Cardiac muscle cell (in vitro differentiated cells and primary cell): ENCODE measurements at regions not wholly inside any gene's neighbourhood (a gene's known extent, or its start where the extent isn't known, plus 50 kb on each side); places are given as distances from the start of the nearest gene placed in this dataset.

ENCODE experiments used
- DNase-seq, 2 donors: peaks; one replicate each; pipeline versions ENCODE4 v3.0.0 to v3.0.0-alpha.2; 2010 to 2017; ENCODE audit warnings: low read depth in 1 of 2, low spot score in 1 of 2
- H3K27ac ChIP-seq: fragments of 200-600 bp; sonication (generic); 2 replicates; pipeline ENCODE4 v1.5.1; 2016
- H3K27me3 ChIP-seq: fragments of 200-600 bp; sonication (generic); 2 replicates; pipeline ENCODE4 v1.6.0; 2016; ENCODE audit warnings: control low read depth
- H3K36me3 ChIP-seq: fragments of 200-600 bp; sonication (generic); 2 replicates; pipeline ENCODE4 v1.5.1; 2016; ENCODE audit warnings: control low read depth
- H3K4me1 ChIP-seq: fragments of 200-600 bp; sonication (generic); 2 replicates; pipeline ENCODE4 v1.8.1; 2017; ENCODE audit warnings: low read depth, mild to moderate bottlenecking, mixed run types
- H3K4me3 ChIP-seq: fragments of 200-600 bp; sonication (generic); 2 replicates; pipeline ENCODE4 v1.5.1; 2016; ENCODE audit warnings: mild to moderate bottlenecking
- H3K9me3 ChIP-seq: fragments of 200-600 bp; sonication (generic); 2 replicates; pipeline ENCODE4 v1.5.1; 2017; ENCODE audit warnings: low read depth, mild to moderate bottlenecking, control low read depth
- CTCF ChIP-seq: IDR thresholded peaks from 2 replicates; pipeline ENCODE4 v1.5.1; 2012; ENCODE audit warnings: low read depth, mild to moderate bottlenecking, low read length

- Histone ChIP-seq H3K9me3 (no peaks in the 10 kb centered on the region), H3K4me1 (no peaks in the 10 kb centered on the region), H3K4me3 (no peak overlapping the region), H3K27ac (no peak overlapping the region), H3K27me3 (no peaks in the 10 kb centered on the region), H3K36me3 (no peaks in the 10 kb centered on the region)
- no peak for TF ChIP-seq CTCF
- no peak for DNase-seq
These were observed 53.4 kb upstream of the ARX start for GRCh38 chrX:25069209-25069608.

- H3K27me3 ChIP-seq: no peaks in the 10 kb centered on the region
- DNase-seq: no peak
- no peak for TF ChIP-seq CTCF
- no peaks in the 10 kb centered on the region for H3K36me3 ChIP-seq
- H3K27ac ChIP-seq: no peak overlapping the region
- no peaks in the 10 kb centered on the region for H3K4me1 ChIP-seq
- H3K4me3 ChIP-seq: no peak overlapping the region
- no peaks in the 10 kb centered on the region for H3K9me3 ChIP-seq
These were observed 52.6 kb upstream of the ARX start for GRCh38 chrX:25068340-25068739.

GRCh38 chrX:25067271-25068172 lies 51.8 kb upstream of the ARX start:
- Histone ChIP-seq H3K9me3 (no peaks in the 10 kb centered on the region), H3K36me3 (no peaks in the 10 kb centered on the region), H3K4me1 (no peaks in the 10 kb centered on the region), H3K4me3 (no peak overlapping the region), H3K27me3 (no peaks in the 10 kb centered on the region), H3K27ac (no peak overlapping the region)
- no peak for DNase-seq
- TF ChIP-seq CTCF: no peak

GRCh38 chrX:25066131-25066530 lies 50.4 kb upstream of the ARX start:
- Histone ChIP-seq H3K36me3 (no peaks in the 10 kb centered on the region), H3K27ac (no peak overlapping the region), H3K9me3 (no peaks in the 10 kb centered on the region), H3K4me3 (no peak overlapping the region), H3K4me1 (no peaks in the 10 kb centered on the region), H3K27me3 (no peaks in the 10 kb centered on the region)
- no peak for DNase-seq
- no peak for TF ChIP-seq CTCF
